GM18868 (cell line): ENCODE measurements at regions not wholly inside any gene's neighbourhood (a gene's known extent, or its start where the extent isn't known, plus 50 kb on each side); places are given as distances from the start of the nearest gene placed in this dataset.
"Not testable (repeated sequence)": the region's sequence is repeated elsewhere in the genome, so short reads cannot be mapped to it uniquely, and the experiment has no call there.

ENCODE experiments used
- ATAC-seq: cut with Tn5 transposase; IDR thresholded peaks from one replicate; pipeline ENCODE4 v1.9.1; 2021; ENCODE audit warnings: mild to moderate bottlenecking, moderate library complexity; ENCODE audit not compliant: unreplicated experiment

- no peak for ATAC-seq
These were observed 492.3 kb downstream of the ZEB2 start for GRCh38 chr2:144027593-144027992.

- ATAC-seq: no peak
These were observed 493.2 kb downstream of the ZEB2 start for GRCh38 chr2:144026753-144027152.

- ATAC-seq: no peak
These were observed 499.9 kb downstream of the ZEB2 start for GRCh38 chr2:144020047-144020446.

GRCh38 chr2:144015655-144016245 is 504.2 kb downstream of the ZEB2 start:
- no peak for ATAC-seq

GRCh38 chr2:144015036-144015435 is 504.9 kb downstream of the ZEB2 start:
- no peak for ATAC-seq

- ATAC-seq: no peak
These were observed 505.8 kb downstream of the ZEB2 start for GRCh38 chr2:144014103-144014502.

GRCh38 chr2:144012304-144012703 is 507.6 kb downstream of the ZEB2 start:
- no peak for ATAC-seq

- ATAC-seq: no peak
These were observed 508.4 kb downstream of the ZEB2 start for GRCh38 chr2:144011553-144011952.

- no peak for ATAC-seq
These were observed 508.8 kb downstream of the ZEB2 start for GRCh38 chr2:144011098-144011497.

GRCh38 chr2:144010096-144010836 is 509.7 kb downstream of the ZEB2 start:
- no peak for ATAC-seq

GRCh38 chr2:144006139-144006538 is 513.8 kb downstream of the ZEB2 start:
- ATAC-seq: no peak

- ATAC-seq: no peak
These were observed 515.2 kb downstream of the ZEB2 start for GRCh38 chr2:144004742-144005141.

- ATAC-seq: no peak
These were observed 516.4 kb downstream of the ZEB2 start for GRCh38 chr2:144003460-144004075.

GRCh38 chr2:143996974-143997373 is 522.9 kb downstream of the ZEB2 start:
- ATAC-seq: no peak

- no peak for ATAC-seq
These were observed 525.0 kb downstream of the ZEB2 start for GRCh38 chr2:143994961-143995360.

- not testable (repeated sequence) for ATAC-seq
These were observed 528.3 kb downstream of the ZEB2 start for GRCh38 chr2:143991596-143991995.

GRCh38 chr2:143988082-143988481 is 531.8 kb downstream of the ZEB2 start:
- ATAC-seq: no peak

- no peak for ATAC-seq
These were observed 538.5 kb downstream of the ZEB2 start for GRCh38 chr2:143981428-143981827.

- ATAC-seq: no peak
These were observed 542.6 kb downstream of the ZEB2 start for GRCh38 chr2:143977356-143977755.

- no peak for ATAC-seq
These were observed 544.7 kb downstream of the ZEB2 start for GRCh38 chr2:143975216-143975615.

- no peak for ATAC-seq
These were observed 545.7 kb downstream of the ZEB2 start for GRCh38 chr2:143974262-143974661.

- ATAC-seq: no peak
These were observed 551.1 kb downstream of the ZEB2 start for GRCh38 chr2:143968860-143969259.
